ENCODE measurements at regions not wholly inside any gene's neighbourhood (a gene's known extent, or its start where the extent isn't known, plus 50 kb on each side); places are given as distances from the start of the nearest gene placed in this dataset.

- DNase-seq (no peak), ATAC-seq (ENCODE audit: low read depth) (no peak)
- H2BK5ac ChIP-seq (ENCODE audit: low read depth, low read length, poor library complexity, severe bottlenecking) = no peak overlapping the region
- H3K4me3 ChIP-seq (ENCODE audit: insufficient read depth, low read depth, low read length) = no peak overlapping the region
- H3K36me3 ChIP-seq (ENCODE audit: control insufficient read depth, insufficient read depth, low read length) = no peaks in the 10 kb centered on the region
- no peak overlapping the region for H2AK9ac ChIP-seq (replicated peaks; ENCODE audit: low read depth, low read length, poor library complexity)
- H2BK20ac ChIP-seq (ENCODE audit: low read depth, low read length) = no peak overlapping the region
- in situ Hi-C loops (cut with MboI; ENCODE audit: low sequenced_read_pairs) (no loop called here), dilution Hi-C loops (cut with HindIII; ENCODE audit: low sequenced_read_pairs, unreplicated experiment) (no loop called here), intact Hi-C loops (cut with micrococcal nuclease) (no loop called here)
- H3K23ac ChIP-seq (ENCODE audit: low read depth, low read length) = no peak overlapping the region
- no peak overlapping the region for H4K5ac ChIP-seq (ENCODE audit: low read depth, low read length)
- H4K8ac ChIP-seq (ENCODE audit: low read depth in 2 of 2, low read length in 2 of 2) = no peak overlapping the region
- BruUV-seq (replicated peaks) = no TSS peak
- H3K9ac ChIP-seq (ENCODE audit: low read depth, low read length) = no peak overlapping the region
- H3K79me1 ChIP-seq (ENCODE audit: low read depth in 1 of 2, low read length in 2 of 2) = no peaks in the 10 kb centered on the region
- no peak overlapping the region for H2AFZ ChIP-seq (replicated peaks; ENCODE audit: low read length, poor library complexity)
- H4K20me1 ChIP-seq (ENCODE audit: insufficient read depth, low read length) = no peaks in the 10 kb centered on the region
- no peaks in the 10 kb centered on the region for H3K9me1 ChIP-seq (ENCODE audit: insufficient read depth, low read length)
- H3K4me2 ChIP-seq (ENCODE audit: low read depth, low read length) = no peak overlapping the region
- no peak overlapping the region for H2AK5ac ChIP-seq (ENCODE audit: low read depth, low read length)
- TF ChIP-seq POLR2A (IDR thresholded peaks at IDR 0.05; ENCODE audit: low read depth, low read length) (no peak), SMC3 (IDR thresholded peaks at IDR 0.05; ENCODE audit: low read depth, low read length) (no peak), FOS (IDR thresholded peaks at IDR 0.05; ENCODE audit: low read depth, low read length) (no peak), USF2 (IDR thresholded peaks at IDR 0.05; ENCODE audit: low read depth, low read length) (no peak), MXI1 (IDR thresholded peaks at IDR 0.05; ENCODE audit: borderline replicate concordance, low read depth, low read length) (no peak), RAD21 (IDR thresholded peaks at IDR 0.05; ENCODE audit: low read length) (no peak), RCOR1 (IDR thresholded peaks at IDR 0.05; ENCODE audit: insufficient replicate concordance, low read length) (no peak), CEBPB (IDR thresholded peaks at IDR 0.05; ENCODE audit: low read depth, low read length) (no peak), MAZ (IDR thresholded peaks at IDR 0.05; ENCODE audit: borderline replicate concordance, low read depth, low read length) (no peak), ELK1 (IDR thresholded peaks at IDR 0.05; ENCODE audit: borderline replicate concordance, low read depth, low read length) (no peak), CHD1 (IDR thresholded peaks at IDR 0.05; ENCODE audit: low read depth, low read length) (no peak), BHLHE40 (IDR thresholded peaks at IDR 0.05; ENCODE audit: low read depth, low read length) (no peak), CTCF (conservative IDR thresholded peaks at IDR 0.05; ENCODE audit: low read depth, low read length) (no peak), MAFK (IDR thresholded peaks at IDR 0.05; ENCODE audit: low read depth, low read length) (no peak), RFX5 (IDR thresholded peaks at IDR 0.05; ENCODE audit: low read depth, low read length) (no peak), NFE2L2 (IDR thresholded peaks at IDR 0.05; ENCODE audit: low read depth, low read length) (no peak)
- H3K18ac ChIP-seq (ENCODE audit: low read depth, low read length) = no peak overlapping the region
- H3K14ac ChIP-seq (replicated peaks; ENCODE audit: low read depth, low read length) = no peak overlapping the region
- ChIA-PET POLR2A (ENCODE audit: unreplicated experiment) (no interaction called here), CTCF (no interaction called here)
- H3K56ac ChIP-seq (ENCODE audit: extremely low read depth, insufficient read depth, low read length) = no peak overlapping the region
- no peaks in the 10 kb centered on the region for H3K4me1 ChIP-seq (ENCODE audit: control insufficient read depth, insufficient read depth, low read length)
- no peak overlapping the region for H2BK120ac ChIP-seq (ENCODE audit: low read depth, low read length)
- no peak overlapping the region for H3K27ac ChIP-seq (ENCODE audit: insufficient read depth, low read length)
- H2BK15ac ChIP-seq (ENCODE audit: low read depth, low read length) = no peak overlapping the region
- no peak overlapping the region for H4K91ac ChIP-seq (ENCODE audit: insufficient read depth, low read depth, low read length)
- H3K4ac ChIP-seq (ENCODE audit: low read depth, low read length) = no peak overlapping the region
- H3K27me3 ChIP-seq (ENCODE audit: control insufficient read depth, insufficient read depth, low read length) = peaks cover 5% of the 10 kb centered on the region
- peaks cover 2% of the 10 kb centered on the region; the same call in 1 of the 2 replicates for H3K9me3 ChIP-seq (ENCODE audit: control insufficient read depth, insufficient read depth, low read length)
Measured at GRCh38 chr1:87194856-87195255, 133.8 kb upstream of the LMO4 start.

All from IMR-90 (cell line).